NCI-H1417 treated with DMSO at 0.1 percent for 48 hours (cell line): ENCODE measurements at regions not wholly inside any gene's neighbourhood (a gene's known extent, or its start where the extent isn't known, plus 50 kb on each side); places are given as distances from the start of the nearest gene placed in this dataset.
"Not testable (repeated sequence)": the region's sequence is repeated elsewhere in the genome, so short reads cannot be mapped to it uniquely, and the experiment has no call there.

Experiments
- DNase-seq: peaks from one replicate; lab custom pipeline; 2025; lab: John Stamatoyannopoulos, UW

- DNase-seq = no peak
These were observed 1640.9 kb upstream of the C9orf72 start for GRCh38 chr9:29214154-29214689.

GRCh38 chr9:29214690-29215253, 1641.5 kb upstream of the C9orf72 start:
- DNase-seq = no peak

- DNase-seq = no peak
These were observed 1644.7 kb upstream of the C9orf72 start for GRCh38 chr9:29217966-29218365.

- no peak for DNase-seq
These were observed 1647.4 kb upstream of the C9orf72 start for GRCh38 chr9:29220596-29221251.

- DNase-seq = no peak
These were observed 1655.3 kb upstream of the C9orf72 start for GRCh38 chr9:29228558-29228957.

- no peak for DNase-seq
These were observed 1657.7 kb upstream of the C9orf72 start for GRCh38 chr9:29230931-29231330.

- no peak for DNase-seq
These were observed 1659.9 kb upstream of the C9orf72 start for GRCh38 chr9:29233193-29233592.

GRCh38 chr9:29241320-29241719, 1668.0 kb upstream of the C9orf72 start:
- DNase-seq = no peak

- no peak for DNase-seq
These were observed 1672.1 kb upstream of the C9orf72 start for GRCh38 chr9:29245351-29245750.

GRCh38 chr9:29270400-29270799, 1697.1 kb upstream of the C9orf72 start:
- not testable (repeated sequence) for DNase-seq

GRCh38 chr9:29282121-29282520, 1708.8 kb upstream of the C9orf72 start:
- no peak for DNase-seq

- DNase-seq = no peak
These were observed 1712.5 kb upstream of the C9orf72 start for GRCh38 chr9:29285818-29286217.

- DNase-seq = no peak
These were observed 1716.1 kb upstream of the C9orf72 start for GRCh38 chr9:29289365-29289764.

- DNase-seq = no peak
These were observed 1717.2 kb upstream of the C9orf72 start for GRCh38 chr9:29290516-29290915.

GRCh38 chr9:29297592-29297991, 1724.3 kb upstream of the C9orf72 start:
- no peak for DNase-seq

GRCh38 chr9:29311221-29311620, 1737.9 kb upstream of the C9orf72 start:
- DNase-seq = no peak

GRCh38 chr9:29312327-29312726, 1739.0 kb upstream of the C9orf72 start:
- no peak for DNase-seq

GRCh38 chr9:29319736-29320513, 1746.6 kb upstream of the C9orf72 start:
- DNase-seq = no peak

- DNase-seq = no peak
These were observed 1749.0 kb upstream of the C9orf72 start for GRCh38 chr9:29322240-29322639.

GRCh38 chr9:29325894-29326293, 1752.6 kb upstream of the C9orf72 start:
- DNase-seq = no peak

GRCh38 chr9:29332789-29333188, 1759.5 kb upstream of the C9orf72 start:
- no peak for DNase-seq

- no peak for DNase-seq
These were observed 1763.0 kb upstream of the C9orf72 start for GRCh38 chr9:29336281-29336680.

GRCh38 chr9:29339387-29339786, 1766.1 kb upstream of the C9orf72 start:
- DNase-seq = no peak
